ENCODE measurements at regions not wholly inside any gene's neighbourhood (a gene's known extent, or its start where the extent isn't known, plus 50 kb on each side); places are given as distances from the start of the nearest gene placed in this dataset.
"Not testable (repeated sequence)": the region's sequence is repeated elsewhere in the genome, so short reads cannot be mapped to it uniquely, and the experiment has no call there.

DNA sequence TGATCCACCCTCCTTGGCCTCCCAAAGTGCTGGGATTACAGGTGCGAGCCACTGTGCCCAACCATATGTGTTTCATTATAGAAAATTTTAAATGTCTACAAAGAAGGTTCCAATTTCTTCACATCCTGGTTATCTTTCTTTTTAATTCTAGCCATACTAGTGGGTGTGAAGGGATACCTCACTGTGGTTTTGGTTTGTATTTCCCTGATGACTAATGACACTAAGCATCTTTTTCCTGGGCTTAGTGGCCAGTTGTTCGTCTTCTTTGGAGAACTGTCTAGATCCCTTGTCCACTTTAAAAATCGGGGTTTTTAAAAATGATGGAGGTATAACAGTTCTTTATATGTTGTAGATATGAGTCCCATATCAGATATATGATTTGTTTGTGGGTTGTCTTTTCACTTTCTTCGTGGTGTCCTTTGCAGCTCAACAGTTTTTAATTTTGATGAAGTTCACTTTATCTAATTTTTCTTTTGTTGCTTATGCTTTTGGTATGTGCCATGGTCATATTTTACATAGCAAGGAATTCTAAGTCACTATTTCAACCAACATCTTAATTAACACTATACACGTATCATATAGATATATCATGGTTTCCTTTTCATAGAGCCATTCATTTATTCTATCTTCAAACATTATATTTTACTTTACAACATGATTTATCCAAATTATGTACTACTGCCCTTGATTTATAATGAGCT, 135.0 kb upstream of the RIOK3 start:
- no peak for TF ChIP-seq POLR2A (IDR thresholded peaks at IDR 0.05)
- no peak for TF ChIP-seq CTCF (IDR thresholded peaks at IDR 0.05)
- H3K27ac ChIP-seq = no peak overlapping the region
- WGBS, 2 donors = 90 to 92% methylated on average over 5 of the region's 5 CpGs
- no peaks in the 10 kb centered on the region for H3K27me3 ChIP-seq
- H3K4me3 ChIP-seq (replicated peaks in 1 of 3) = no peak overlapping the region
- no peak for DNase-seq
- intact Hi-C loops (cut with DNase I) = no loop called here
- H3K9me3 ChIP-seq = no peaks in the 10 kb centered on the region
- H3K36me3 ChIP-seq = no peaks in the 10 kb centered on the region
- H3K4me1 ChIP-seq = peaks cover 0 to under 1% of the 10 kb centered on the region in 2 donors

- Histone ChIP-seq H3K36me3 (no peaks in the 10 kb centered on the region), H3K27ac (no peak overlapping the region), H3K4me1 (peaks cover 3 to 21% of the 10 kb centered on the region in 2 donors), H3K27me3 (no peaks in the 10 kb centered on the region), H3K4me3 (replicated peaks in 1 of 3) (no peak overlapping the region), H3K9me3 (no peaks in the 10 kb centered on the region)
- DNase-seq = no peak
- no peak for TF ChIP-seq CTCF (IDR thresholded peaks at IDR 0.05)
- TF ChIP-seq POLR2A (IDR thresholded peaks at IDR 0.05) = no peak
- intact Hi-C loops (cut with DNase I) = no loop called here
- WGBS, 2 donors = 88 to 100% methylated on average over 1 of the region's 1 CpG
Observed at GRCh38 chr18:23320709-23321236, 132.3 kb upstream of the RIOK3 start.

DNA sequence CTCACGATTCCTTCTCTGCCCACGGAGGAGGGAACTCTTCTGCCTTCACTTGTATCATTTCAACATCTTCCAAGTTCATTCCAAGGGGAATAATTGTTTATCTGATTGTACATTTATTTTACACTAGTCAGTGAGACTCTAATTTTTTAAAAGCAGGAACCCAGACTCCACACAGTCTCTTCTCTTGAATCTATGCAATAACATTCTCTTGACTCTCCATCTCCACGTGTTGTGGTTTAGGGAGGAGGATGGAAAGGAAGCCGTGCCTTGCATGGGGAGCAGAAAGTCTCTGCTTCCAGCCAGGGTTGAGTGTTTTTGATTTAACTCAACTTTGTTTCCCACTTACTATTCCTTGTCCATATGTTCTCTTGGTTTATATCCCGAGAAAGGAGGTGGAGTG, 131.1 kb upstream of the RIOK3 start:
- intact Hi-C loops (cut with DNase I) = no loop called here
- no peak for DNase-seq
- peak overlapping the region in 1 of 3 donors; percentile 75 for H3K27ac ChIP-seq
- no peak overlapping the region for H3K4me3 ChIP-seq (replicated peaks in 1 of 3)
- H3K9me3 ChIP-seq = no peaks in the 10 kb centered on the region
- peaks cover 3 to 21% of the 10 kb centered on the region in 2 donors for H3K4me1 ChIP-seq
- no peaks in the 10 kb centered on the region for H3K36me3 ChIP-seq
- 88% methylated on average over 5 of the region's 5 CpGs for WGBS, 2 donors
- no peaks in the 10 kb centered on the region for H3K27me3 ChIP-seq
- no peak for TF ChIP-seq POLR2A (IDR thresholded peaks at IDR 0.05)
- no peak for TF ChIP-seq CTCF (IDR thresholded peaks at IDR 0.05)

DNA sequence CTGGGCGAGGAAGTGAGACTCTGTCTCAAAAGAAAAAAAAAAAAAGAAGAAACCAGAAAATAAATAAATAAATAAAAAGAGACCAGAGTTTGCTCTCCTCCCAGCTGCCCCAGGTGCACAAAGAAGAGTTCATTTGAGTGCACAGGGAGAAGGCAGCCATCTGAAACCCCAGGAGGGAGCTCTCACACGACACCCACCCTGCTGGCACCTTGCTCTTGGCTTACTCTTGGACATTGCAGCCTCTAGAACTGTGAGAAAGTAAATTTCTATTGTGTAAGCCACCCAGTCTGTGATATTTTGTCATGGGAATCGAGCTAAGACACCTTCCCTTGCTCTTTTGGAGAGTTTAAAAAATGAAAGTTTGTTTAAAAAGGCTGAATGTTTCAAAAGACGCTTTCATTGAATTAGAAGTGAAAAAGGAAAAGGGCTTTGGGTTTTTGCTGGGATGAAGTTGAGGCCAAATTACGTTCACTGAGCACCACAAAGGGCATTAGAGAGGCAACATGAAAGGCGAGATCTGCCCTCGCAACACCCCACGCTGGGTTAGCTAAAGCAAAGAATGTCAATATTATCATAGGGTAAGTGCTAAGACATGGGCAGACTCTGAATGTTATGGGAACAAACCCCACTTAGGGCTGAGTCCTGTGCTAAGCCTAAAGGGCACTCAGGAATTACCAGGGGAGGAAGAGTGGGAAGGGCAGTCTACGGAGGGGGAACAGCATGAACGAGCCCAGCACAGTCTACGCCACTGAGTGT, 128.9 kb upstream of the RIOK3 start:
- Histone ChIP-seq H3K27me3 (no peaks in the 10 kb centered on the region), H3K9me3 (no peaks in the 10 kb centered on the region), H3K27ac (peak overlapping the region; percentile 75 to 83 (median 79)), H3K4me1 (peaks cover 3 to 21% of the 10 kb centered on the region in 2 donors), H3K36me3 (no peaks in the 10 kb centered on the region), H3K4me3 (replicated peaks in 1 of 3) (no peak overlapping the region)
- intact Hi-C loops (cut with DNase I) = no loop called here
- WGBS, 2 donors = 40 to 51% methylated on average over 11 of the region's 11 CpGs
- TF ChIP-seq CTCF (IDR thresholded peaks at IDR 0.05) = no peak
- no peak for TF ChIP-seq POLR2A (IDR thresholded peaks at IDR 0.05)
- peak; percentile 75 to 81 for DNase-seq

DNA sequence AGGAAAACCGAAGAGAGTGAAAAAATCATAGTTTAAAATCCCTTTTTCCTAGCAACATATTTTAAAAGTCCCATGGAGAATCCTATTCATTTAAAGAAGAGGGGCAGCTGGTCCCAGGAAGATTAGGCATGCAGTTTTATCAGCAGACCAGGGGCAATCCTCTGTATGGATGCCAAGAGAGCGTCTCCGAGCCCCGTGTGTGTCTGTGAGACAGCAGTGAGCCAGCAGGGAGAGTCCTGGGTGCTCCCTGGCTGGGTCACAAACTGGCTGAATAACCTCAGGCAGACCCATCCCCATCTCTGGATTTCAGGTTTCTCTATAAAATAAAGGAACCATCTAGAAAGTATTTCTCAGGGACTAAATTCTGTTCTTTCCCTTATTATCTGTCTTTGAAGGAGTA, 128.2 kb upstream of the RIOK3 start:
- intact Hi-C loops (cut with DNase I) = no loop called here
- DNase-seq = no peak
- Histone ChIP-seq H3K36me3 (no peaks in the 10 kb centered on the region), H3K4me3 (replicated peaks in 1 of 3) (no peak overlapping the region), H3K27me3 (no peaks in the 10 kb centered on the region), H3K4me1 (peaks cover 3 to 21% of the 10 kb centered on the region in 2 donors), H3K9me3 (no peaks in the 10 kb centered on the region), H3K27ac (peak overlapping the region; percentile 75 to 83 (median 79))
- no peak for TF ChIP-seq CTCF (IDR thresholded peaks at IDR 0.05)
- TF ChIP-seq POLR2A (IDR thresholded peaks at IDR 0.05) = no peak
- WGBS, 2 donors = 81 to 92% methylated on average over 4 of the region's 4 CpGs

GRCh38 chr18:23329671-23330070, 123.4 kb upstream of the RIOK3 start:
- 95 to 97% methylated on average over 3 of the region's 3 CpGs for WGBS, 2 donors
- H3K36me3 ChIP-seq; H3K4me3 ChIP-seq (replicated peaks in 1 of 3); DNase-seq; H3K27ac ChIP-seq; H3K9me3 ChIP-seq; intact Hi-C loops (cut with DNase I); H3K4me1 ChIP-seq; H3K27me3 ChIP-seq: not testable (repeated sequence)
